Esophagus squamous epithelium (tissue), 5 donors: ENCODE measurements at regions not wholly inside any gene's neighbourhood (a gene's known extent, or its start where the extent isn't known, plus 50 kb on each side); places are given as distances from the start of the nearest gene placed in this dataset.

Source experiments
- DNase-seq: peaks from one replicate; lab custom pipeline; 2025; lab: John Stamatoyannopoulos, UW
- H3K27ac ChIP-seq, 4 donors: fragments of 200-600 bp; sonication (generic); one replicate each; pipeline ENCODE4 v1.5.1; 2016 to 2019; ENCODE audit warnings: mild to moderate bottlenecking in 1 of 4
- H3K27me3 ChIP-seq, 4 donors: fragments of 200-600 bp; sonication (generic); 1 replicate in 3 of 4; 2 replicates in 1 of 4; pipeline versions ENCODE4 v1.5.1 to v1.6.0; 2017 to 2021; ENCODE audit warnings: antibody characterized with exemption in 1 of 4
- H3K36me3 ChIP-seq, 3 donors: fragments of 200-600 bp; sonication (generic); one replicate each; pipeline ENCODE4 v1.5.1; 2016 to 2019
- H3K4me1 ChIP-seq, 3 donors: fragments of 200-600 bp; sonication (generic); one replicate each; pipeline ENCODE4 v1.5.1; 2017 to 2019
- H3K4me3 ChIP-seq, 4 donors: fragments of 200-600 bp; sonication (generic); 1 replicate in 3 of 4; 2 replicates in 1 of 4; pipeline ENCODE4 v1.5.1; 2016 to 2019; ENCODE audit warnings: mild to moderate bottlenecking in 2 of 4, moderate library complexity in 1 of 4
- H3K9me3 ChIP-seq, 3 donors: fragments of 200-600 bp; sonication (generic); one replicate each; pipeline ENCODE4 v1.5.1; 2016 to 2019
- POLR2A ChIP-seq, 4 donors: fragments of 450-650 bp; IDR thresholded peaks; one replicate each; pipeline ENCODE4 v1.6.1; 2017; ENCODE audit warnings: antibody characterized with exemption in 4 of 4, mild to moderate bottlenecking in 4 of 4, moderate library complexity in 3 of 4
- WGBS, 2 donors: methylation state at CpG; one replicate each; pipeline ENCODE4 v1.1.5; 2018; 5-methylcytosine and 5-hydroxymethylcytosine counted together
- intact Hi-C: fragments of 100-400 bp; cut with DNase I; formaldehyde crosslinking; loops from one replicate; pipeline ENCODE4 v1.15.0; 2022
- TF ChIP-seq, protein P1 (sequence below), 6 experiments: fragments of 450-650 bp in 4 of 6; fragments of 200-600 bp in 2 of 6; sonication (generic) in 2 of 6; IDR thresholded peaks; one replicate each; pipeline ENCODE4 v1.5.1; 2016 to 2019; ENCODE audit warnings: antibody characterized with exemption in 6 of 6, mild to moderate bottlenecking in 4 of 6, moderate library complexity in 4 of 6
- donor health status: DM: yes; HTN: yes; CAD: no.

DNA sequence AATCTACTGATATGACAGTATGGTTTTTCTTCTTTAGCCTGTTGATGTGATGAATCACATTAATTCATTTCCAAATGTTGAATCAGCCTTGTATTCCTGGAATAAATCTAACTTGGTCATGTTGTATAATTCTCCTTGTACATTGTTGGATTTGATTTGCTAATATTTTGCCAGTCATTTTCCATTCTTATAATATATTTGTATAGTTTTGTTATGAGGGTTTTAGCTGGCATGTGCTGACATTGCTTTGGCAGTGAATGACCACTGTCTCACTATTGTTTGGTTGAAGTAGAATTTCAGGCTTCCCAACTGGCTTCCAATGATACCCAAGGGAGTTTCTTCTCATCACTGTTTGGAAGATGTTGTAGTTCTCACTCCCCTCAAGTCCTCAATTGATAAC is 983.0 kb upstream of the PTPRD start:
- TF ChIP-seq, protein P1, sequence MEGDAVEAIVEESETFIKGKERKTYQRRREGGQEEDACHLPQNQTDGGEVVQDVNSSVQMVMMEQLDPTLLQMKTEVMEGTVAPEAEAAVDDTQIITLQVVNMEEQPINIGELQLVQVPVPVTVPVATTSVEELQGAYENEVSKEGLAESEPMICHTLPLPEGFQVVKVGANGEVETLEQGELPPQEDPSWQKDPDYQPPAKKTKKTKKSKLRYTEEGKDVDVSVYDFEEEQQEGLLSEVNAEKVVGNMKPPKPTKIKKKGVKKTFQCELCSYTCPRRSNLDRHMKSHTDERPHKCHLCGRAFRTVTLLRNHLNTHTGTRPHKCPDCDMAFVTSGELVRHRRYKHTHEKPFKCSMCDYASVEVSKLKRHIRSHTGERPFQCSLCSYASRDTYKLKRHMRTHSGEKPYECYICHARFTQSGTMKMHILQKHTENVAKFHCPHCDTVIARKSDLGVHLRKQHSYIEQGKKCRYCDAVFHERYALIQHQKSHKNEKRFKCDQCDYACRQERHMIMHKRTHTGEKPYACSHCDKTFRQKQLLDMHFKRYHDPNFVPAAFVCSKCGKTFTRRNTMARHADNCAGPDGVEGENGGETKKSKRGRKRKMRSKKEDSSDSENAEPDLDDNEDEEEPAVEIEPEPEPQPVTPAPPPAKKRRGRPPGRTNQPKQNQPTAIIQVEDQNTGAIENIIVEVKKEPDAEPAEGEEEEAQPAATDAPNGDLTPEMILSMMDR (IDR thresholded peaks at IDR 0.05) = no peak
- TF ChIP-seq POLR2A (IDR thresholded peaks at IDR 0.05) = no peak
- no peak overlapping the region for H3K27ac ChIP-seq
- H3K4me3 ChIP-seq = no peak overlapping the region
- H3K9me3 ChIP-seq = no peaks in the 10 kb centered on the region
- no peak for DNase-seq
- H3K36me3 ChIP-seq = no peaks in the 10 kb centered on the region
- intact Hi-C loops = no loop called here
- no peaks in the 10 kb centered on the region for H3K4me1 ChIP-seq
- no peaks in the 10 kb centered on the region for H3K27me3 ChIP-seq

GRCh38 chr9:11618241-11618805 is 1005.5 kb upstream of the PTPRD start:
- 89 to 92% methylated on average over 10 to 20 of the region's 49 CpGs for WGBS, 2 donors
- Histone ChIP-seq H3K27ac (no peak overlapping the region), H3K27me3 (no peaks in the 10 kb centered on the region), H3K36me3 (no peaks in the 10 kb centered on the region), H3K9me3 (peaks cover 0 to 4% (median 0%) of the 10 kb centered on the region in 3 donors), H3K4me3 (no peak overlapping the region), H3K4me1 (no peaks in the 10 kb centered on the region)
- peak; percentile 0 for DNase-seq
- TF ChIP-seq, protein P1 (IDR thresholded peaks at IDR 0.05) = no peak
- no peak for TF ChIP-seq POLR2A (IDR thresholded peaks at IDR 0.05)
- intact Hi-C loops = no loop called here

GRCh38 chr9:11632691-11633090 is 1019.9 kb upstream of the PTPRD start:
- no peaks in the 10 kb centered on the region for H3K27me3 ChIP-seq
- no peak overlapping the region for H3K4me3 ChIP-seq
- TF ChIP-seq, protein P1 (IDR thresholded peaks at IDR 0.05) = no peak
- TF ChIP-seq POLR2A (IDR thresholded peaks at IDR 0.05) = no peak
- no peaks in the 10 kb centered on the region for H3K4me1 ChIP-seq
- intact Hi-C loops = no loop called here
- H3K36me3 ChIP-seq = no peaks in the 10 kb centered on the region
- H3K27ac ChIP-seq = no peak overlapping the region
- no peaks in the 10 kb centered on the region for H3K9me3 ChIP-seq
- no peak for DNase-seq
- 80 to 85% methylated on average over 1 of the region's 1 CpG for WGBS, 2 donors

GRCh38 chr9:11646831-11647230 is 1034.0 kb upstream of the PTPRD start:
- no peak for DNase-seq
- intact Hi-C loops = no loop called here
- no peak overlapping the region for H3K4me3 ChIP-seq
- no peak for TF ChIP-seq POLR2A (IDR thresholded peaks at IDR 0.05)
- TF ChIP-seq, protein P1 (IDR thresholded peaks at IDR 0.05) = no peak
- no peak overlapping the region for H3K27ac ChIP-seq
- 95% methylated on average over 1 of the region's 1 CpG for WGBS, 2 donors
- H3K9me3 ChIP-seq = no peaks in the 10 kb centered on the region
- H3K4me1 ChIP-seq = no peaks in the 10 kb centered on the region
- no peaks in the 10 kb centered on the region for H3K27me3 ChIP-seq
- H3K36me3 ChIP-seq = no peaks in the 10 kb centered on the region

DNA sequence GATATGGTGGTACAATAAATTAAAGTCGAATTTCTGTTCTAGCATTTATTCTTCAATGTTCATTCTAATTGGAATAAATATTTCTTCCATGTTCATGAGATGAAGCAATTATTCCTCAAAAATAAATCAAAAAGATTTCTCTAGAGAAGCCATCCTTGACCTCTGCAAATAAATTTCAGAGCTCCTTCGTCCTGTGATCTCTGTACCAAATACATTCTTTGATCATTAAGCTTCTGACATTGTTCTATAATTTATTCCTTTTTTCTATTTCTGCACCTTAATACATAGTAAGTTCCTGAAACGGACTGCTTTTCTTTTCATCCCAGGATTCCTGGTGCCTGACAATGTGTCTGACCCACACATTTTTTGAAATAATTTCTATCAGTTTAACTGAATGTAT is 1039.3 kb upstream of the TYRP1 start:
- DNase-seq = no peak
- 52 to 61% methylated on average over 3 of the region's 3 CpGs for whole genome bisulfite sequencing, 2 donors
- H3K4me1 ChIP-seq = no peaks in the 10 kb centered on the region
- H3K27ac ChIP-seq = no peak overlapping the region
- intact Hi-C loops = no loop called here
- H3K4me3 ChIP-seq = no peak overlapping the region
- no peaks in the 10 kb centered on the region for H3K36me3 ChIP-seq
- H3K9me3 ChIP-seq = no peaks in the 10 kb centered on the region
- H3K27me3 ChIP-seq = no peaks in the 10 kb centered on the region
- TF ChIP-seq, protein P1 (IDR thresholded peaks at IDR 0.05) = no peak
- TF ChIP-seq POLR2A (IDR thresholded peaks at IDR 0.05) = no peak
